Skin of body (tissue), 1 donor: ENCODE measurements at regions not wholly inside any gene's neighbourhood (a gene's known extent, or its start where the extent isn't known, plus 50 kb on each side); places are given as distances from the start of the nearest gene placed in this dataset.
"Not testable (repeated sequence)": the region's sequence is repeated elsewhere in the genome, so short reads cannot be mapped to it uniquely, and the experiment has no call there.

ENCODE experiments used
- DNase-seq: peaks from one replicate; lab custom pipeline; 2025; lab: John Stamatoyannopoulos, UW

DNA sequence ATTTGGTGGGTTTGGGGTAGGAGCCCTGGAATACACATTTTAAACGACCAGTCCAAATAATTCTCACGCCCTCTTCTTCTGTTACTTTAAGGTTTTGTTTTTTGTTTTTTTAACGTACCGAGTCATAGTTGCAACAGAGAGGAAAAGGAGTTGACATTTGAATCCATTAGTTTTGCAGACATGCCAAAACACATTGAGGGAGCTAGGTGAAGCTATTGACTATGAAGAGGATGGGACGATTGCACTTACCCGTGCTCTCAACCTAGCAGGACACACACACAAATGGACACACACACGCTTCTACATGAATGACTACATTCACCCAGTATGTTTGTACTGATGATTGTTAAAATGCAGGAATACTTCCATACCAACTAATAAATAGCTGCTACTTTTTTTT lies 54.3 kb upstream of the CIT start:
- no peak for DNase-seq

DNA sequence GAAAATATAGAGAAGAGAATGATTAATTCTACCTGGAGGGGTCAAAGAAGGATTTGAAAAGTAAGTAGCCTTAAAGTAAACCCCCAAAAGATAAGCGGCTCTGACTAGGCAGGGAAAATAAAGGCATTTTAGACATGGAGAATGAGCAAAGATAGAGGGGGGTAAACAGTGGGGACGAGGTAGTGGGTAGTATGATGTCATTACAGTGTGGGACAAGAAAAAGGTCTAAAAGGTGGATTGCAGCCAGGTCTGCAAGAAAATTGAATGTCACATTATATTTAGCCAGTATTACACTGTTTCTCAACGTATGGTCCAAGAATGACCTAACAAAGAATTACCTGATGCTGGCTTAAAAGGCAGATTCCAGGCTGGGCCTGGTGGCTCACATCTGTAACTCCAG lies 55.8 kb upstream of the CIT start:
- no peak for DNase-seq

DNA sequence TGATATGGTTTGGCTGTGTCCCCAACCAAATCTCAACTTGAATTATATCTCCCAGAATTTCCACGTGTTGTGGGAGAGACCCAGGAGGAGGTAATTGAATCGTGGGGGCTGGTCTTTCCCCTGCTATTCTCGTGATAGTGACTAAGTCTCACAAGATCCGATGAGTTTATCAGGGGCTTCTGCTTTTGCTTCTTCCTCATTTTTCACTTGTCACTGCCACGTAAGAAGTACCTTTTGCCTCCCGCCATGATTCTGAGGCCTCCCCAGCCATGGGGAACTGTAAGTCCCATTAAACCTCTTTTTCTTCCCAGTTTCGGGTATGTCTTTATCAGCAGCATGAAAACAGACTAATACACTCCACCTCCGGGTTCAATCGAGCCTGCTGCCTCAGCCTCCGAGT lies 54.3 kb upstream of the BICDL1 start:
- DNase-seq = not testable (repeated sequence)

DNA sequence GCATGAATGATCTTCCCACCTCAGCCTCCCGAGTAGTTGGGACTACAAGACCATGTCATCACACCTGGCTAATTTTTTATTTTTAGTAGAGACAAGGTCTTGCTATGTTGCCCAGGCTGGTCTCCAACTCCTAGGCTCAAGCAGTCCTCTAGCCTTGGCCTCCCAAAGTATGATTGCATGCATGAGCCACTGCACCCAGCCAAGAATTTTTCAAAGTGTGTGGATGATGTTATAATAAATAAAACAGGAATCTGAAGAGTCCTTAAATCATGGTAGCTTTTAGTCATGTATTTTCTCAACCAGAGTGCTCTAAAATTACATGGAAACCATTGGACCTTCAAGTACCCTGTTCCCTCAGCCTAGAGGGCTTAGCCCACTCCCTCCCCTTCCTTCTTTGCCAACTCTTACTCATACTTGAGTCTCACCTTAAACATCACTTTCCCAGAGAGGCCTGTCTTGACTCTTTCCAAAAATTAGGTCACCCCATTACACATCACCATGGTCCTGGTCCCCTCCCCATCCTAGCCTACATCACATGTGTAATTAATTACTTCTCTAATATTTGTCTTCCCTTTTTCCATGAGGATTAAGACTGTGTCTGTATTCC lies 52.2 kb upstream of the BICDL1 start:
- no peak for DNase-seq

DNA sequence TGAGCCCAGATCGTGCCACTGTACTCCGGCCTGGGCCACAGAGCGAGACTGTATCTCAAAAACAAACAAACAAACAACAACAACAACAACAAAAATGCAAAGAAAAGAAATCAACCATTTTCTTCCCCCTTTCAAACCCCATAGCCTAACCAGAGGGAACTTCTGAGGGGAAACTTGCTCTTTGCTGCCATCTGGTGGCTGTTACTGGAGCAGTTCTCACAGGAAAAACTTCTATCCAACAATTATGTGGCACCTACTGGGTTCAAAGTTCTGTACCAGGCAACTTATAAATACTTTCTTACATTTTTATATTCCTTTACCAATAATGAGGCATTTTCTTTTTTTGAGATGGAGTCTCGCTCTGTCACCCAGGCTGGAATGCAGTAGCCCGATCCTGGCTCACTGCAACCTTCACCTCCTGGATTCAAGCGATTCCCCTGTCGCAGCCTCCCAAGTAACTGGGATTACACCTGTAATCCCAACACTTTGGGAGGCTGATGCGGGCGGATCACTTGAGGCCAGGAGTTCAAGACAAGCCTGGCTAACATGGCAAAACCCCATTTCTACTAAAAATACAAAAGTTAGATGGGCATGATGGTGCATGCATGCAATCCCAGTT lies 50.9 kb upstream of the BICDL1 start:
- DNase-seq = peak; percentile 15
